WI38 (cell line): ENCODE measurements at regions not wholly inside any gene's neighbourhood (a gene's known extent, or its start where the extent isn't known, plus 50 kb on each side); places are given as distances from the start of the nearest gene placed in this dataset.

Source experiments
- H3K4me3 ChIP-seq: 2 replicates; pipeline ENCODE4 v1.5.1; 2011; ENCODE audit warnings: low read depth, mild to moderate bottlenecking, control low read depth, low read length
- TF ChIP-seq, protein P1 (sequence below): IDR thresholded peaks from 2 replicates; pipeline ENCODE4 v1.5.1; 2012; ENCODE audit warnings: low read depth, mild to moderate bottlenecking, control low read depth, low read length

DNA sequence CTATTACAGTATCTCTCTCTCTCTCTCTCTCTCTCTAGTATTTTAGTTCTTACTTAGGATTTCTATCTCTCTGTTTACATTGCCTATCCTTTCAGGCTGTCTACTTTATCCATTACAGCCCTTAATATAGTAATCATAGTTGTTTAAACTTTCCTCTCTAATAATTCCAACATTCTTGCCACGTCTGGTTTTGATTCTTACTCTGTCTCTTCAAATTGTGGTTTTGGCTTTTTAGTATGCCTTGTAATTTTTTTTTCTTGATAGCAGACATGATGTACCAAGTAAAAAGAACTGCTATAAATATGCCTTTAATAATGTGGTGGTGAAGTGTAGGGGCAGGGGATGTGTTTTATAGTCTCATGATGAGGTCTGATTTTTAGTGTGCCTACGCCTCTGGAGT, 1809.5 kb upstream of the CELF4 start:
- TF ChIP-seq, protein P1, sequence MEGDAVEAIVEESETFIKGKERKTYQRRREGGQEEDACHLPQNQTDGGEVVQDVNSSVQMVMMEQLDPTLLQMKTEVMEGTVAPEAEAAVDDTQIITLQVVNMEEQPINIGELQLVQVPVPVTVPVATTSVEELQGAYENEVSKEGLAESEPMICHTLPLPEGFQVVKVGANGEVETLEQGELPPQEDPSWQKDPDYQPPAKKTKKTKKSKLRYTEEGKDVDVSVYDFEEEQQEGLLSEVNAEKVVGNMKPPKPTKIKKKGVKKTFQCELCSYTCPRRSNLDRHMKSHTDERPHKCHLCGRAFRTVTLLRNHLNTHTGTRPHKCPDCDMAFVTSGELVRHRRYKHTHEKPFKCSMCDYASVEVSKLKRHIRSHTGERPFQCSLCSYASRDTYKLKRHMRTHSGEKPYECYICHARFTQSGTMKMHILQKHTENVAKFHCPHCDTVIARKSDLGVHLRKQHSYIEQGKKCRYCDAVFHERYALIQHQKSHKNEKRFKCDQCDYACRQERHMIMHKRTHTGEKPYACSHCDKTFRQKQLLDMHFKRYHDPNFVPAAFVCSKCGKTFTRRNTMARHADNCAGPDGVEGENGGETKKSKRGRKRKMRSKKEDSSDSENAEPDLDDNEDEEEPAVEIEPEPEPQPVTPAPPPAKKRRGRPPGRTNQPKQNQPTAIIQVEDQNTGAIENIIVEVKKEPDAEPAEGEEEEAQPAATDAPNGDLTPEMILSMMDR: no peak

DNA sequence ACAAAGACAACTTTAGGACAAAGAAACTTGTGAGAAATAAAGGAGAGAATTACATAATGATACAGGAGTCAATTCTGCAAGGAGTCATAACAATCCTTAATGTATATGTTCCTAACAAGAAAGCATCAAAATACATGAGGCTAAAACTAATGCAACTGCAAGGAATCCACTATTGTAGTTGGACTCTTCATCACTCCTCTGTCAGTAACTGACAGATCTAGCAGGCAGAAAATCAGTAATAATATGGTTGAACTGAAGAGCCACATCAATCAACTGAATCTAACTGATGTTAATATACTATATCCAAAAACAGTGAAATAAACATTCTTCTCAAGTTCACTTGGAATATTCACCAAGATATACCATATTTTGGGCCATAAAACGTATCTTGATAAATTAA, 1806.4 kb upstream of the CELF4 start:
- no peak overlapping the region for H3K4me3 ChIP-seq
- TF ChIP-seq, protein P1: no peak

More for the DNA sequence above, 1809.5 kb upstream of the CELF4 start:
- H3K4me3 ChIP-seq: no peak overlapping the region

DNA sequence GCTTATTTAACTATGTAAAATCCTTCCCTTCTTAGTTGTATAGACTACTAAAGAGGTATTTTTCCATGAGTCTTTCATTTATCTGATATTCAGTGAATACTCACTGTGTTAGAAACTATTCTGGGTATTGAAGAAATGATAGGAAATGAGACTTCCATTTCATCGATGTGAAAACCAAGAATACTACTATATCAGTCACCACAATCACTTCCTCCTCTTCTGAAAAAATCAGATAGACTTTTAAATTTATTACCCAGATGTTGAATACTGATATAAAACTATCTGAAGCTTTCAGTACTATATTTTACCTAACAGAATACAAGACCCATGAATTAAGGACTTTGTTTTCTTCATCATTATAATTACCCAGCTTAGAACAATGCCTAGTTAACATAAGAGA, 1801.1 kb upstream of the CELF4 start:
- H3K4me3 ChIP-seq: no peak overlapping the region
- TF ChIP-seq, protein P1: no peak

DNA sequence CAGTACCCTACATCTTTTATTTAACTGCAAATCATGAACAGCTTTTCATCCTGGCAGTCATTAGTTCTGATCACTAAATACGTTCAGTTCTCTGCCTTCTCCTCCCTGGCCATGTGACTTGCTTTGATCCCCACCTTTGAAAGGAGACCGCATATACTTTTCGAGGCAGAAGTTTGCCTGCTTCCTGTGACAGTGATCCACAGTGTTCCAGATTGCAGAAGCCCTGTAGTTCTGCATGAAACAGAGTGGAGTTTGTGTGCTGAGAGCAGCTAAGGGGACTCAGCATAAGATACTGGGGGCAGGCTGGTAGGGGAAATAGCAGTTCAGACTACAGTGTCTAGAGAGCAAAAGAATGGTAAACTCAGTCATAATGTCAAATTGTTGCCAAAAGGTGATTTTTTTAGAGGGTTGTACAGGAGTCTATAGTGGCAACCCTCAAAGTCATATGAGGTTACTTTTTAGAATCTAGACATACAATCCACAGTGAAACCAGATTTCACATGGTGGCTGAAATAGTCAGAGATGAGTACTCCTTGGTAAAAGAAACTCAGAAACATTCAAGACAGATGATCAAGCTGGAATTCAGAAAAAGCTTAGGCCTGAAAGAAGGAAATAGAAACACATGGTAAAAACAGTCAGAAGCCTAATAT, 1800.4 kb upstream of the CELF4 start:
- TF ChIP-seq, protein P1: no peak
- H3K4me3 ChIP-seq: no peak overlapping the region

DNA sequence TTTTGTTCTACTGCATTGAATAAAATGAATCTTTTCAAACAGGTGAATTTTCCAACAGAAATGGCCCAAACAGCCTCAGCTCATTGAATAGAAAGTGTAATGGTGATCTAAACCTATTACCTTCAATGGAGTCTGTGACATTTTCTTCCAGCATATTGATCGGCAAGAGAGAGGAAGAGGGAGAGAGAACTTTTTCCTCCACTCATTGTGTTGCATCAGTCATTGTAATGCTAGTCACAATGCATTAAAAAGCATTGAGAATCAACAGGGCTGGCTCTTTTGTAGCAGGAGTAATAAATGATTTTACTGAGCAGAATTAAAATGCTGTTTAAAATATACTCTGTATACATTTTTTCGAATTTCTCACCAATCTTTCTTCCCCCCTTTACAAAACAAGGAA, 1794.5 kb upstream of the CELF4 start:
- TF ChIP-seq, protein P1: no peak

DNA sequence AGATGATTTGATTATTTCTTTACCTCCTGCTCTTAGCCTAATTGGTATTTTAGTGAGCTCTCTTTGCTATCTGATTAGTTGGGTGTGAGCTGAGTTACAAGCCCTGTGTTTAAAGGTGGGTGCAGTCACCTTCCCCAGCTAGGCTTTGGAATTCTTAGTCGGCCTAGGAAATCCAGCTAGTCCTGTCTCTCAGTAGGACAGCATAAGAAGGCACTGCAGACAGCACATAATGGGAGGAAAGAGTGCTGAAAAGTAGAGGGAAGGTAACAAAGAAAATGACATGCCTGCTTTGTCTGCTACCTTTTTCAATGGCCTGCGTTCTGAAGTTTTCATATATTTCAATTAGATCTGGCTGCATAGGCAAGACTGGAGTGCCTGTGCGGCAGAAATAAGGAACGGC, 1794.0 kb upstream of the CELF4 start:
- no peak overlapping the region for H3K4me3 ChIP-seq
- TF ChIP-seq, protein P1: no peak

More for the DNA sequence above, 1794.5 kb upstream of the CELF4 start:
- H3K4me3 ChIP-seq: no peak overlapping the region

DNA sequence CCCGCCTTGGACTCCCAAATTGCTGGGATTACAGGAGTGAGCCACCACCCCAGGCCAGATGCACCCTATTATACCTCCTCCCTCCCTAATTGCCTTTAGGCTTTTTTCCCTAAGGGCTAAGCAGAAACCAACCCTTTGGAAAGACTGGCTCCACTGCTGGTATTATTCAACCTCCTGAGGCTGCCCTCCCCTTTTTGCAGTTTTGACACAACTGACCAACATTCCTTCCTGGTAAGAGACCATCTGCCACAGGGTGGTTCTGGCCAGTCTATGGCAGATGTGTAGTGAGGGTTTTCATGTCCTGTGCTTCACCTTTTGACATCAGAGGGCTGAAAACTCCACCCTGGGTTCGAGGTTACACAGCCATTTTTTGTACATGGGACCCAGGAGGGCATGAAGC, 1785.3 kb upstream of the CELF4 start:
- no peak overlapping the region for H3K4me3 ChIP-seq
- TF ChIP-seq, protein P1: no peak
